GM21526 (cell line): ENCODE measurements at regions not wholly inside any gene's neighbourhood (a gene's known extent, or its start where the extent isn't known, plus 50 kb on each side); places are given as distances from the start of the nearest gene placed in this dataset.
"Not testable (repeated sequence)": the region's sequence is repeated elsewhere in the genome, so short reads cannot be mapped to it uniquely, and the experiment has no call there.

ENCODE experiments used
- ATAC-seq: cut with Tn5 transposase; IDR thresholded peaks from one replicate; pipeline ENCODE4 v1.9.1; 2021; ENCODE audit warnings: moderate library complexity; ENCODE audit not compliant: unreplicated experiment, low FRiP score

DNA sequence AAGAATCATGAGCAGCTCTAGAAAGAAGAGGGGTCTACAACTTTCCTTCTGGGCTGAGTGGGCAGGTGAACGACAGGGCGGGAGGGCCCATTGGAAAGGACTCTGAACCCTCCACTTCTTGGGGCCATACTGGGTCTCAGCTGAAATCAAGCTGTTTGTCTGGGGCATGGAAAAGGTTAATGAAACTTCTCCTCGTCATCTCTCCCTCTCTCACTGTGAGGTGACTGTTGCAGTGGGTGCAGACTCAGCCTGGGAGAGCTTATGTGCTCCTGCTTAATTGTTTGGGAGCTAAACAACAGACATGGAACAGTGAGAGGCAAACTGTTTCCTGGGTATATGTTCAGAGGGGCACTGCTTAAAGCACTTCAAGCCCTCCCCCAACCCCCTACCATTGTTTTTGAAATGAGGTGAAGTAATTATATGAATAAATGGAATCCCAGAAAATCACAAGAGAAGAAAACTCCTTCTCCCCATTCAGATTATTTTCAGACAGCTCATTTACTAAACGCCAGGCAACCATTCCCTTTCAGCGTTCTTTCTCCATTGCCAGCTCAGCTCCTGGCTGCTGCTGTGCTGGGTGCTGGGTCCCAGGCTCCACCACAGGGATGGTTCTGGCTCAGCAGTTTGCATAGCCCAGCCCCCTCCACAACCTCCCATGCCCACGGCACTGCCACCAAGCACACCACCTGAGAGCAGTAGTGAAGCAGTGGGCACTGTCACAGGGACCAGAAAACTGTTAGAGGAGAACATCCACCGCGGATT is 444.9 kb upstream of the TBL1XR1 start:
- no peak for ATAC-seq

- no peak for ATAC-seq
These were observed 445.5 kb upstream of the TBL1XR1 start for GRCh38 chr3:177642804-177643125.

- no peak for ATAC-seq
These were observed 449.5 kb upstream of the TBL1XR1 start for GRCh38 chr3:177646749-177647148.

DNA sequence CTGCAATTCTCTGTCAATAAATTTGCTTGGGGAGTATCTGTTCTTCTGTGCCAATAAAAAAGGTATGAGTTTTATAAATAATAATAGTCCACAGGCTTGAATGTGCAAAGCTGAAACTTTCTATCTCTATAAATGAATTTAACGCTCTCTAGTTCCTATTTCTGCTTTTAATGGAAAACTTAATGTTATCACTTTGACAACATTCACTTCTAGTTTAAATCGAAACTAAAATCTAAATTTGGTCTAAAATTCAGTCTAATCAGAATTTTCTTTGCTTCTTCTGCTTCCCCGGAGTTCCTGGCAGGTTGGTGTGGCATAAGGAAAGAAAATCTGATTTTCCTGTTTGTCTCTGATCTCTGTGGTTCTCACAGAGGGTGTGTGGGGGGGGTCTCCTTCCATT is 450.1 kb upstream of the TBL1XR1 start:
- no peak for ATAC-seq

- ATAC-seq, result no peak
These were observed 450.6 kb upstream of the TBL1XR1 start for GRCh38 chr3:177647876-177648275.

GRCh38 chr3:177652556-177653291 is 455.4 kb upstream of the TBL1XR1 start:
- no peak for ATAC-seq

GRCh38 chr3:177657243-177657642 is 460.0 kb upstream of the TBL1XR1 start:
- ATAC-seq, result no peak

GRCh38 chr3:177658354-177658753 is 461.1 kb upstream of the TBL1XR1 start:
- no peak for ATAC-seq

GRCh38 chr3:177664380-177665103 is 467.3 kb upstream of the TBL1XR1 start:
- not testable (repeated sequence) for ATAC-seq

GRCh38 chr3:177665122-177665808 is 468.0 kb upstream of the TBL1XR1 start:
- no peak for ATAC-seq

GRCh38 chr3:177672252-177672911 is 475.1 kb upstream of the TBL1XR1 start:
- no peak for ATAC-seq

DNA sequence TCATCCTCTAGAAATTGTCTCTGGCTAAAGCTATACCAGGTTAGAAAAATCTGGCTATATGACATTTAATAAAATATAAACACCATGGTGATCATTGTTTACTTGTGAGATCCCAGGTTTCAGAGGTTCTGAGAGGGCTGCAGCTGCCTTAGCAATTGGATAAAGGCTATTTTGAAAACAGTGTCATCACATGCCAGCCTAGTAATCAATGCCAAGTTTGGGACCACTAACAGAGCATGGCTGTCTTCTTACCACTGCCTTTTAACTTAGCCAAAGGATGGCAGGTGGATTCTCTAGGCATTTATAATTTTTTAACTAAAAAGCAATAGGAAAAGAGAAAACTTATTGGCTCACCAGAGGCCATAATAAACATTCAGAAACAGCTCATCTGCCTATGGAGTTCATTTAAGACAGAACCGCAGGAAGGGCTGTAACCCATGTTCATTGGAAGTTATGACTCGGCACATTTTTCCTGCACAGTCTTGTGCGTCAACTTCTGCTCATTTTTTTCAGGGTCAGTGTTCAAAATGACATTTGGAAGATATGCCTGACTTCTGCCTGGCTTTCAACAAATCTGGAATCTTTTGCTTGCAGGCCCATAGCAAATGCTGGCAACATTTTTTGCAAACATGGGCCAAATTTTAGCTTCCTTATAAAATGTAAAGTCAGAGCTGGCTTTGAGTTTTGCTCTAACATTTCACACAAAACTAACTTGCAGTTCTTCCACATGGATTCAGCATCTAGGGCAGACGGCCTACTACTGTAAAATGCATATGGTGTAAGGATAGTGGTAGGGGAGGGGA is 476.0 kb upstream of the TBL1XR1 start:
- ATAC-seq, result no peak

- ATAC-seq, result no peak
These were observed 476.9 kb upstream of the TBL1XR1 start for GRCh38 chr3:177674186-177674585.

DNA sequence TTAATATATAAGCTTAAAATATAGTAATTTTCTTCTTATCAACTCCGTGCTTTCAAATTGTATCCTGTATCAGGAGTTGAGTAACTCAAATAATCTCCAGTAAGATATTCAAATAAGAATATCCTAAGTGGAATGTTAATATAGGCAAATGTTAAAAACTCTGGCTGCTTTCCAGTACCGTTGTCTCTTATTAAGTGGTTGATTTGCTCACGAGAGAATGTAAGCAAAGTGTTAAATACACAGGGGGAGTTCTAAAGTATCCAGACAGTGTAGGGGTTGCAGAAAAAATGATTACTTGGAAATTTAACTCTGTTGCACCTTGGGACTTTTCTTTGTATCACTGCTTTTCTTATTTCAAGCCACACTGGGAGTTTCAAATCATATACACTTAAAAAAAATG is 478.9 kb upstream of the TBL1XR1 start:
- ATAC-seq, result no peak

DNA sequence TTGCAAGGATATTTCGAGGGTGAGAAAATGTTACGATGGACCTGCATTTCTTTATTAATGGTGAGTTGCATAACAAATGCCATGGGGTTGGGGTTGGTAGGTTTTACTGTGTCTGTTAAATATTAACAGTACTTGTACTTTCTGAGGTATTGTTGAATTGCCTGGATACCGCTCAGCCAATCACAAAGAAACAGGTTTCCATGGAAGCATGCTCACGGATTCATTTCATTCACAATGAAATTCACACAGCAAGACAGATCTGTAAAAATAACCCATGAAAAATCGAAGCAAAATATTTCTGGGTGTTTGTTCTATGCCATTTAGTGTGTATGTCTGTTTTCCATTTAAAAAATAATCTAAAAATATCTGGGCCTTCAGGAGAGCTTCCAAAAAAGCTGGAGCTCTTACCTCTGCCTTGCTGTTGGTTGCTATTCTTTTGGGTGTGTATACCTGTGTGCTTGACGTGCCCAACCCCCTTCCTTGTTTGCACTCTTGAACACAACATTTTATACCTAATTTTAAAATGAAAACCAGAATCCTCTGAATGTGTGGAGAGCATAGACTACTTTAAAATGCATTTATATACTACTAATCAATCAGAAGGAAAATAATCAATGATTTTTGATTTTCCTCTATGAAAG is 479.8 kb upstream of the TBL1XR1 start:
- no peak for ATAC-seq

DNA sequence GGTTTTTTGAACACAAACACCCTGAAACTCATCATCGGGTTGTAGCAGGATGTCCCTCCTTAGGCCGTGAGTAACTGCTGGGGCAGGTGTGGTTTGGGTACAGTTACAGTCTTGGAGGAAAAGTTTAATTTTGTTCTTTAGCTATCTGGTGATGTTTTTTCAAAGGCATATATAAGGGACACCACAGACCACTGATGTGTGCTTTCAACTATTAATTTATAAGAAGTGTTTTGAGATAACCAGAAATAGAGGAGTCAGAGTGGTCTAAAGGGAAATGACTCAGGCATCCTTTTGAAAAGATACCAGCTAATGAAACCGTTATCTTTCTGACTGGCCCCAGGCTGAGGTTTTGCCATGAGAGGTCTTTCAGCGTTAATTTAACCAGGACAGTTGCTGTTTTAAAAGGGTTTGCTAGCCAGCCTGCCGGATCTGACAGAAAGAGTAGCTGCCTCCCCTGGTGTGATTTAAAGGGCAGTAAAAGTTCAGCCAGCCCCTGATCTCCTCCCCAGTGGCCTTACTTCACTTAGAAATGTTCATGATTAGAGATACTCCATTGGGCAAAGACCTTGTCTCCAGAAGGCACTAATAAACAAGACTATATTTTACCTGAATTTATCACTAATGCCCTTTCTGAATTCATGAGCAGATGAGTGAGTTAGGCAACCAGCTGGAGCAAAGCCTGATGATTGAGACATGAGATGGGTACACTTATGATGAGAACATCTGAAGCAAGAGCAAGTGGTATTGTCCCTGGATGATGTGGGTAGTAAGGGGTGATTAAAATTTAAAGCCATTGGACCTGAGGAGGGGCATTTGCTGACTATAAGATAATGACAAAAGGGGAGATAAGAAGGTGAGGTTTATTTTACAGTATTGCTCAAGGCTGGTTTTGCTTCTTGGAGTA is 482.5 kb upstream of the TBL1XR1 start:
- ATAC-seq, result no peak

DNA sequence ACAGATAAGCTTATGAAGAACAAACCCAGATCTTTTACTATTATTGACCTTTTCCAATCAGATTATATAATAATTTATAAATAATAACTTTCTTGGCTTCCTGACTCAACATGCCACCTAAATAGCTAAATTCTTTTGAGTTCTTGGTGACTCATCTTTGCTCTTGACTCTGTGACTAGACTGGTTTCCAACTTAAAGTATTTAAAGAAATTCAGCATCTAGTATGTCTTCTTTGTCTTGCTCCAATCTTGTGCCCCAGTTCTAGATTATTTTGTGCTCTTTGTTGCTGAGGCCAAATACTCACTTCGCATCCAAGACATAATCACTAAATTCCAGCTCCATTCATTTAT is 483.2 kb upstream of the TBL1XR1 start:
- no peak for ATAC-seq

- no peak for ATAC-seq
These were observed 483.9 kb upstream of the TBL1XR1 start for GRCh38 chr3:177681156-177681555.
